ENCODE measurements at regions not wholly inside any gene's neighbourhood (a gene's known extent, or its start where the extent isn't known, plus 50 kb on each side); places are given as distances from the start of the nearest gene placed in this dataset.

DNA sequence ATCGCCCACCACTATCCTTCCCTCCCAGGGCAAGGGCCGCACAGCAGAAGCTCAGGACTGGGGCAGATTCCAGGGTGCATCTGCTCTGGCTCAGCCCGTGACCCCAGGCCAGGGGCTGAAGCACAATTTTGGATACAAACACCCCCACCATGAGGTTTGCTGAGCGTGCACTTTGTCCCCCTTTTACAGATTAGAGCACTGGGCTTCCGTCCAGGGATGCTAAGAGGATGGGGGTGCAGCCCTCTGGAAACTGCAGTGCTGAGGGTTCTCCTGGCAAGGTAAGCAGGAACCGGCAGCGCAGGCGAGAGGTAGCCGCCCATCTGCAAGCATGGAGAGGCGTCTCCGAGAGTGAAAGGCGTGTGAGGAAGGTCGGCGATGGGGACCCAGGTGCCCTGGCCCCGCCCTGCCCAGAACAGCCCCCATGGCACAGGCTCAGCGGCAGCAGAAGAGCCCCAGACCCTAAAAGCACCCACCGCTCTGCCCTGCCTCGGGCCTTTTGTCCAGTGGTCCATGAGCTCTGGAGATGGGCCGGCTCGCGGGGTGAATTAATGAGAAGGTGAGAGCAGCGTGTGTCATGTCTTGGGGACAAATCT is 54.5 kb upstream of the OLFM1 start:
- no peak for TF ChIP-seq POLR2A (IDR thresholded peaks at IDR 0.05; ENCODE audit: low read length)
- no peak for TF ChIP-seq GATA1 (IDR thresholded peaks at IDR 0.05; ENCODE audit: low read depth, low read length)
